GM12892 (cell line): ENCODE measurements at regions not wholly inside any gene's neighbourhood (a gene's known extent, or its start where the extent isn't known, plus 50 kb on each side); places are given as distances from the start of the nearest gene placed in this dataset.

Source experiments
- POLR2AphosphoS5 ChIP-seq: IDR thresholded peaks from 2 replicates; pipeline ENCODE4 v1.6.1; 2011; ENCODE audit warnings: low read depth, low read length, control low read depth
- TAF1 ChIP-seq: IDR thresholded peaks from 2 replicates; pipeline ENCODE4 v1.6.1; 2011; ENCODE audit warnings: low read depth, mild to moderate bottlenecking, control low read depth, low read length, borderline replicate concordance

DNA sequence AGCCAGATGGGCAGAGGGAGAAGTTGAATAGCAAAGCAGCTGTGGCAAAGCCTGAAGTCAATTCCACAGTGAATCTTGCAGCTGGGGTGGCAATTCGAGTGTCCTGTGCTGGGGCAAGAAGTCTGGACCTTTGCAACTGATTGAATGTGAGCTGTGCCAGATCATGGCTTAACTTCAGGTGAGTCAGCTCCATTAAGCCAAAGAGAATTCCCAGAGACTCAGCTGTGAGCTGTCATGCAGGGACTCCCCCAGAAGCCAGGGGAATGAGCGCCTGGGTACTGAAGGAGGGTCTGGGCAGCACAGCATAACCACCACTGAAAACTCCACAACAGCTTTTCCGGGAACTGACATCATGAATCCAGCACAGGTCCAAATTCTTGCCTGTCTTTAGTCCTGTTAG lies 153.5 kb upstream of the TRPC7 start:
- TF ChIP-seq TAF1 (no peak), POLR2AphosphoS5 (no peak)
